Lower leg skin (tissue), 3 donors: ENCODE measurements at regions not wholly inside any gene's neighbourhood (a gene's known extent, or its start where the extent isn't known, plus 50 kb on each side); places are given as distances from the start of the nearest gene placed in this dataset.

Source experiments
- CTCF ChIP-seq, 3 donors: fragments of 450-650 bp; IDR thresholded peaks; one replicate each; pipeline ENCODE4 v1.5.1; 2016; ENCODE audit warnings: antibody characterized with exemption in 3 of 3, mild to moderate bottlenecking in 3 of 3, moderate library complexity in 2 of 3
- POLR2A ChIP-seq, 2 donors: fragments of 450-650 bp; IDR thresholded peaks; one replicate each; pipeline ENCODE4 v1.6.1; 2016 to 2017; ENCODE audit warnings: antibody characterized with exemption in 2 of 2, mild to moderate bottlenecking in 1 of 2, moderate library complexity in 1 of 2

- no peak for TF ChIP-seq CTCF (IDR thresholded peaks at IDR 0.05)
- no peak for TF ChIP-seq POLR2A (IDR thresholded peaks at IDR 0.05)
These were observed 687.5 kb downstream of the NYAP2 start for GRCh38 chr2:226087051-226087450.
